Calu3 (cell line): ENCODE measurements at regions not wholly inside any gene's neighbourhood (a gene's known extent, or its start where the extent isn't known, plus 50 kb on each side); places are given as distances from the start of the nearest gene placed in this dataset.

Source experiments
- BruUV-seq: library from RNA; stranded (reverse); fragments of 400-500 nt; replicated peaks from 2 replicates; lab custom pipeline; 2021; lab: Mats Ljungman, UMichigan
- CTCF ChIA-PET: fragments of 300-600 bp; sonication (Branson Sonifier 250); formaldehyde crosslinking; loops from one replicate; lab custom pipeline; 2022; ENCODE audit warnings: antibody characterized with exemption; lab: Charles Lee
- DNase-seq: peaks from one replicate; pipeline ENCODE4 v3.0.0; 2022
- H3K27ac Mint-ChIP-seq: one replicate; pipeline ENCODE4 v1.8.0; 2022; ENCODE audit warnings: mixed read lengths; ENCODE audit not compliant: unreplicated experiment
- H3K27me3 Mint-ChIP-seq: one replicate; pipeline ENCODE4 v1.8.0; 2022; ENCODE audit warnings: mixed read lengths; ENCODE audit not compliant: unreplicated experiment
- H3K36me3 Mint-ChIP-seq: one replicate; pipeline ENCODE4 v1.8.0; 2022; ENCODE audit warnings: mild to moderate bottlenecking, moderate library complexity, mixed read lengths; ENCODE audit not compliant: insufficient read depth, unreplicated experiment
- H3K4me1 Mint-ChIP-seq: one replicate; pipeline ENCODE4 v1.8.0; 2022; ENCODE audit warnings: mild to moderate bottlenecking, low read depth, mixed read lengths; ENCODE audit not compliant: unreplicated experiment
- H3K4me3 Mint-ChIP-seq: one replicate; pipeline ENCODE4 v1.8.0; 2022; ENCODE audit warnings: mild to moderate bottlenecking, low read depth, moderate library complexity, mixed read lengths; ENCODE audit not compliant: unreplicated experiment
- H3K9me3 Mint-ChIP-seq: one replicate; pipeline ENCODE4 v1.8.0; 2022; ENCODE audit warnings: low read depth, mixed read lengths; ENCODE audit not compliant: unreplicated experiment
- CTCF ChIP-seq: fragments of 200-600 bp; IDR thresholded peaks from one replicate; pipeline ENCODE4 v1.8.0; 2022; ENCODE audit warnings: antibody characterized with exemption; ENCODE audit not compliant: unreplicated experiment
- intact Hi-C: fragments of 100-400 bp; cut with micrococcal nuclease; formaldehyde crosslinking; loops from one replicate; pipeline ENCODE4 v1.10.0; 2022; ENCODE audit not compliant: unreplicated experiment

GRCh38 chr1:100791586-100791985, 72.0 kb downstream of the VCAM1 start:
- intact Hi-C loops = no loop called here
- no peaks in the 10 kb centered on the region for H3K36me3 Mint-ChIP-seq
- H3K27me3 Mint-ChIP-seq = no peaks in the 10 kb centered on the region
- no peaks in the 10 kb centered on the region for H3K4me1 Mint-ChIP-seq
- CTCF ChIA-PET = no interaction called here
- no peak for DNase-seq
- TF ChIP-seq CTCF = no peak
- H3K4me3 Mint-ChIP-seq = no peak overlapping the region
- H3K27ac Mint-ChIP-seq = no peak overlapping the region
- H3K9me3 Mint-ChIP-seq = no peaks in the 10 kb centered on the region
- no TSS peak for BruUV-seq

- no TSS peak for BruUV-seq
- Mint-ChIP-seq H3K27me3 (no peaks in the 10 kb centered on the region), H3K4me1 (no peaks in the 10 kb centered on the region), H3K4me3 (no peak overlapping the region), H3K27ac (no peak overlapping the region), H3K36me3 (no peaks in the 10 kb centered on the region), H3K9me3 (no peaks in the 10 kb centered on the region)
- CTCF ChIA-PET = no interaction called here
- no peak for DNase-seq
- no peak for TF ChIP-seq CTCF
- intact Hi-C loops = no loop called here
Observed at GRCh38 chr1:100793659-100794058, 74.1 kb downstream of the VCAM1 start.

- CTCF ChIA-PET = interaction anchor here (1.0 kb wide), 1 partner anchor 32 kb away, joined by 3 read pairs; no protein-coding TSS in a partner anchor
- H3K27me3 Mint-ChIP-seq = no peaks in the 10 kb centered on the region
- no peak for DNase-seq
- no peaks in the 10 kb centered on the region for H3K36me3 Mint-ChIP-seq
- H3K4me1 Mint-ChIP-seq = peaks cover 6% of the 10 kb centered on the region
- BruUV-seq = no TSS peak
- no peak overlapping the region for H3K4me3 Mint-ChIP-seq
- H3K27ac Mint-ChIP-seq = no peak overlapping the region
- intact Hi-C loops = no loop called here
- no peak for TF ChIP-seq CTCF
- H3K9me3 Mint-ChIP-seq = no peaks in the 10 kb centered on the region
Observed at GRCh38 chr1:100794748-100795645, 75.5 kb downstream of the VCAM1 start.

- DNase-seq = no peak
- BruUV-seq = no TSS peak
Observed at GRCh38 chr1:100795646-100795985, 76.1 kb downstream of the VCAM1 start.

More at GRCh38 chr1:100795646-100795985, 76.1 kb downstream of the VCAM1 start:
- Mint-ChIP-seq H3K9me3 (no peaks in the 10 kb centered on the region), H3K4me1 (peaks cover 8% of the 10 kb centered on the region), H3K27ac (no peak overlapping the region), H3K4me3 (no peak overlapping the region), H3K36me3 (no peaks in the 10 kb centered on the region), H3K27me3 (no peaks in the 10 kb centered on the region)
- CTCF ChIA-PET = interaction anchor here (1.0 kb wide), 1 partner anchor 31 kb away, joined by 3 read pairs; no protein-coding TSS in a partner anchor
- intact Hi-C loops = no loop called here
- no peak for TF ChIP-seq CTCF
